ENCODE measurements at regions not wholly inside any gene's neighbourhood (a gene's known extent, or its start where the extent isn't known, plus 50 kb on each side); places are given as distances from the start of the nearest gene placed in this dataset.
"Not testable (repeated sequence)": the region's sequence is repeated elsewhere in the genome, so short reads cannot be mapped to it uniquely, and the experiment has no call there.

DNA sequence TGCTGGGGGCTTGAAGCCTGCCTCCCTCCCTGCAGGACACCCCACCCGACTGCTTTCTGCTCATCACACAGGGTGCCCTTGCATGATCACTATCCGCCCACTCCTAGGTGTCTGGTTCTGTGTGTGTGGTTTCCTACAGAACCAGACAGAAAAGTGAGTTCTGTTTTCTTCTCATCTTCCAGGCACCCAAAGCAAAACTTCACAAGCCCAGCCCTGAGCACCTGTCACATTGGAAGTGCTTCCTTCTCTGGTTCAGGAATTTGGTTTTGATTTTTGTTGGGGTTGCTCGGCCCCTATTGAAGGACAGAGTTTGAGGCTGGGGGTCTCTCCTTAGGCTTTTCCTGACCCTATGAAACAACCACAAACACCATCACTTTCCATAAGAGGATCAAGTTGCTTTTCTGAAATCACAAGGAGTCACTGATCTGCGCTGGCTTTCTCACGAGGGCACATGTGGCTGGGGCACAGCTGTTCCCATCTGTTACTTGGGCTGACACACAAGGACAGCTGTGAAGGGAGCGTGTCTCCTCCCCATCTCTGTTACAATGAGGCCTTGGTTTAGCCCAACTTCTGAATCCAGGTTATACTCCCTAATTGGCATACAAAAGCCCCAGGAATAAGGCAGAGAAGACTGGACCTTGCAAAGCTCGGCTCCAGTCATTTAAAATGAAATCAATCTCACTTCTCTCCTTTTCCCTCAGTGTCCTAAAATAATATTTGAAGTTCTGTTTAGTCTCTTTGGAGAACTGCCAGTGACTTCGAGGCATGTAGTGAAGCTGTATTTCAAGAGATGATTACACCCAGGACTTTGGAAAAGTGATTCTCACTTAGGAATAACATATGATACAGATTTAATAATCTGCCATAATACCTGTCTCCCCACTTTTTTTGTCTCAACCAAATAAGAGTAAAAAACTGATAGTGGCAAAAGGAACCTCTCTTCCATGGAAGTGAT lies 213.1 kb upstream of the GAS1 start:
- DNase-seq: no peak

DNA sequence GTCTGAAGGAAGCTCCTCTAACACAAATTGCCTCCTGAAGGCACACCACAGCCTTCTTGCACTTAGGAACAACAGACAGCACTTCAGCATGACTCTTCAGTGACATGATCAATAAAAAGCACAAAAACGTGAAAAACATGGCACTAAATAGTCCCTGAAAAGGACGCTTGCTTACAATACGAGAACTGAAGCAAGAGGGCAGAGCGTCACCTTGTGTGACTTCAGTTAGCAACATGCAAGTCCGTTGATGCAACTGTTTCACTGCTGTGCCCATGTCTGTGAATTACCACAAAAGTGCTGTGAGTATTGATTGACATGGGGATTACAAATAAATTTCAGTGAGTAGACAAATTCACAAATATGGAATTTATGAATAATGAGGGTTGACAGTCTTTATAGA lies 219.9 kb upstream of the GAS1 start:
- no peak for DNase-seq

DNA sequence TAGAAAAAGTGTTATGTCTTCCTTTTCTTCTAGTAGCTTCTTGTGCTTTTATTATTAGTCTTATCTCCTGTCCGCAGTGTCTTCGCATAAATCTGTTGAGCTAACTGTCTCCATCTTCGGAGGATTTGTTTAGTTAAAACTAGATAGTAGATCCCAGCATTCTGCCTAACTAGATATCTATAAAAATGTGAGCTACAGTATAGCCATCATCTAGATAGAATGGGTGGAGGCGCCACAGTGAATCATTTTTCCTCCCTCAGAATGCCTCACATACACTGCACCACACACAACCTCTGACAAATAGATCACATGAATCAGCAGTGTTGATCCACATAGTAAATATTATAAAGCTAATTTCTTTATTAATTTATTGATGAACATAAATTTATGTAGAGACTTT lies 220.3 kb upstream of the GAS1 start:
- no peak for DNase-seq

DNA sequence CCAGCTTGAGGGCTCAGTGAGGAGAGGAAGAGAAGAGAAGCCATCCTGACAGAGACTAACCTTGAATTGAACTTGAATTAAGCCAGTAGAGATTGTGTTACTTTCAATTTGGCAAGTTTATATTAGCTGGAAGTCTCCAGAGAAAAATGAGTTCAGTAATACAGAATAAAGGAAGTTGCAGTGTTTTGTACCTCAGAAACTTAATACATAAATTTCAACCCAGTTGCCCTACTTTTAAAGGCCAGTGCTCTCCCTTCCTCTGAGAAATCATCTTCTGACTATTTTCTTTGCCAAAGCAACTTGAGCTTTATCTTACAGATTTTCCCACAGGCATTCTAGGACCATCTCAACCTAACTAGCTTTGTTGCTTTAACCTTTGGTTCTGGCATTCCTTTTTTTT lies 231.0 kb upstream of the GAS1 start:
- DNase-seq: no peak

DNA sequence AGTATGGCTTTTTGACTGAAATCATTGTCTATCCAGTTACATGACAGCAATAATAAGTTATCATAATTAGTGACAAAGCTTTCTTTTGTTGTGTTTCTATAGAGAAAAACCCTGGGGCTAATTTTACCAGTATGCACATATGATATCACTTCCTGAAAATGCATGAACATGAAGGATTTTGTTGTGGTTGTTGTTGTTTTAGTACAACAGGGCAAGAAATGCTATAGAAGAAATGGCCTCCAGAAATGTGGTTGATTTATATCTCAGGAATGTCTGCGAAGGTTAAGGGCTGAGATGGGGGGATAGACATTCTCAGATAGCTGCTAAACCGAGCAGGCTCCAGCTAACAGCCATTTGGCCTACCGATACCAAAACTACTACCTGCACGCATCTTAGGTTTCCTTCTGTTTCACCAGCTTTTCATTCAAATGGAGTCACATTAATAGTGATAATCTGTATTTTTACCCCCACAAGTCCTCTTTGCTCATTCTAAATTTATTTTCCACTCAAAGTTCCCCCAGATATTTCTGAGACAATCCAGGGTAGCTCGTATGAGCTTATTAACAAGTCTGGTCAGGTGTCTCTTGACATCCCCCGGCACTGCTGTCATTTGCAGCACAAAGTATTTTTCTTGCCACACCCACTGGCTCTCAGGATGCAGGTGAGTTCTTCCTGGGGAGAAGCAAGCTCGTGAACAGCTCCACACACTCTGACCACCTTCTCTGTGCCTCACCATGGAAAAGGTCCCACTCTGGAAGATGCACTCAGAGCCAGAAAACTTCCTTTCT lies 232.4 kb upstream of the GAS1 start:
- DNase-seq: no peak

DNA sequence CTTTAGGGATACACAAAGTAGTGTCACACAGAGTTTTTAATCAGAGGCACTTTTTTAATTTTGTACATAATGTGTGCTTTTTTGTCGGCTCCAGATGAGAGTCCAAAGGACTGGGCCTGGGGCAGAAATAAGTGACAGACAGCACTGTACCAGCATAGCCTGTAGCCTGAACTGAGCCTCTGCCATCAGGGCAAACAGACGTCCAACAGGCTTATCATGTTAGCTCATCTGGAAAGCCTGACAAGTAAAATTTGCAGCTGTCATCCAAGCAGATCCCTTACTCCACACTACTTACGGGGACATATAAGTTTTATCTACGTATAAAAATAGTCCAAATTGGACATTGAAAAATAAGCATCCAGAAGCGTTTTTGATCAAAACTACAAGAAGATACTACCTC lies 233.1 kb upstream of the GAS1 start:
- no peak for DNase-seq

DNA sequence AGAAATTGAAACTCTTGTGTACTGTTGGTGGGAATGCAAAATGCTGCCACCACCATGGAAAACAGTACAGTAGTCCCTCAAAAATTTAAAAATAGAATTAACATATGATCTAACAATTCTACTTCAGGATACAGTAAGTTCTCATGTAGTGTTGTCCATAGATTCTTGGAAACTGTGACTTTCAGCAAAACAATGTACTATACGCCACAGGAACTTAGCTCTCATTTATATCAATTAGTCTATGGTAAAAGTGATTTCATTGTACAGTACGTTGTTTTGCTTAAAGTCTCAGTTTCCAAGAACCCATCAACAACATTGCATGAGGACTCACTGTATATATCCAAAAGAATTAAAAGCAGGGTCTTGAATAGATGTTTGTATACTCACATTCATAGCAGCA lies 233.5 kb upstream of the GAS1 start:
- DNase-seq: no peak

DNA sequence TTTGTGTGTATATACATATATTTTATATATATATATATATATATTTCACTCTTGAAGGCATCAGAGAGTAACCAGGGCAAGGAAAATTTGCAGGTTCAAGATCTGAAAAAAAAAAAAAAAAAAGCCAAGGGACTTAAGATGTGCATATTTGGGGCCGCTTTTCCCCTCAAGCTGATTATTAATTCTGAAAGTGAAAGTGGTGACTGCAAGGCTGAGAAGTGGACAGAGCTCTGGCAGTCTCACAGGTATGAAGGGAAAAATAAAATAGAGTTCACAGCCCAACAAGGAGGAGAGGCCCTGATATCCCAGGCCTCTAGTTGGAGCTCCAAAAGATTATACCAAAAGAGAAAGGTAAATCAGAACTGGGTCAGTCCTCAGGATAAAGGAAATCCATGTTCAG lies 234.4 kb upstream of the GAS1 start:
- no peak for DNase-seq

DNA sequence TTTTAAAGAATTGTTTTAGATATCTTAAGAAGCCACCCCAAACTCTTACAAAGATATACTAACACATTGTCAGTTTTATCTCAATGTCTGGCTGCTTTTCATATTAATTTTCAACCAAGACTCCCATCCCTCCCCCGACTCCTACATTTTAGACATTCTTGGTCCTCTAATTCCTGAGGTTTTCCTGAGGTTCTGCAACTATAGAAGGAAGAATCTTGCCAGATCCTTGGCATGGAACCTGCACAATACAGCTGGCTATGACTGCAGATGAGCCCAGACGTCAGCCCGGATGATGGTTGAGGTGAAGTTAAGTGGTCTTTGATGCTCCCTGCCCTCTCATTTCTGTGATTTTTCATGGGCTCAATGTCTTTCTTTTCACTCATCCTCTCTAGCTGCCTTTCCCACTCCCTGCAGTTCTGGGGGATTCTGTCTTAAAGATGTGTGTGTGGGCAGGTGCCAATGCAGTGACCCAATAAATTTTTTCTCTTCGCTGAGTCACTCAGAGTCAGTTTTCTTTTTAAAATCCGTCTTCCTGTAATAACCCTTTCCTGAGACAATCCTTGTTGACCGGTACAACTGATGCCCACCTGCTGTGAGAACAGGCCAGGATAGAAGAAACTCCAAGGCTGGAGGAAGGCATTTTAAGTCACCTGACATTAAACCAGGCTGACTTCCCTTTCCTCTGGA lies 237.8 kb upstream of the GAS1 start:
- DNase-seq: no peak

DNA sequence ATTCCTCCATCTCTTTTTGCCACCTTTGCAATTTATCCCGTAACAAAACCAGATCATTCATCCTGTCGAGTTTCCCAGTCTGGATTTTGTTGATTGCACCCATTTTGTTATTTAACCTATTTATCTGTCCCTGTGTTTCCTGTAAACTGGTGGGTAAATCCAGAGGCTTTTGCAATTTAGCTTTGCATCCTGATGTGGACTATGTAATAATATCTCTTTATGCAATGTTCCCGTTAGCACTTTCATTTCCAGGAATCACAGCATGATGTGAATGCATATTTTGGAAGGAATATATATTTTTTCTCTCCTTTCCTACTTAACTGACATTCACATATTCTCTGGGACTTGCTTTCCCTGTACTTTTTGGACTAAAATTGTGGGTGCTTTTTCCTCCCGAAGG lies 240.3 kb upstream of the GAS1 start:
- DNase-seq: no peak

DNA sequence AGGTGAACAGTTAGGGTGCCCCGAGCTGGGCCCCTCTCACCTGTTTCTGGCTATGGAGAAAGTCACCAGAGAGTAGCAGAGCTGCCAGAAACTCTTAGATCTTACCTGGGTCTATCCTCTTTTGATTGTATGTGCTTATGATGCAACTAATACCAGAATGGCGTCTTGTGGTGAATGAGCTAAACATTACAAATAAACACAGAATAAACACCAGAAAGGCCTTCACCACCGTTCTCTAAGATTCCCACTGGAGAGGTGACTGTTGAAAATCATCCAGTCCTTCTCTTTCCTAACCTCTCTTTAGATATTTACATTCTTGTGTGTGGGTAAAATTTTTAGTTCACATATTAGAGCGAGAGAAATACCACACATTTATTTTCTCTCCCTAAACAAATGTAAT lies 241.7 kb upstream of the GAS1 start:
- DNase-seq: no peak

DNA sequence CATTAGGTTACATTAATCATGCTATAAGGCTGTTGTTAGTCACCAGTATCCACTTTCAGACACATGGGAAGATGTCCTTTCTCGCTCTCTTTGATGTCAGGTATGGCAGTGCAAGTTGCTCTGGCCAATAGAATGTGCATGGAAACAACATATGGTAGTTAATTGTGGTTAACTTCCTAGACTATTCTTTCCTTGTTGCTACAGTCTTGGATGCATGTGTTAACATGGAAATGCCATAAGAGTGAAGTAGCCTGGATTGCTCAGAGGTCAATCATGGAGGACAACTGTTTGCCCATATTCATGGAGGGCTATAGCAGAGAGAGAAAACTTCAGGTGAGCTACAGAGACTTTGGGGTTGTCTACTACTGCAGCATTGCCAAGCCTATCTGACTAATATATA lies 245.8 kb upstream of the GAS1 start:
- no peak for DNase-seq

DNA sequence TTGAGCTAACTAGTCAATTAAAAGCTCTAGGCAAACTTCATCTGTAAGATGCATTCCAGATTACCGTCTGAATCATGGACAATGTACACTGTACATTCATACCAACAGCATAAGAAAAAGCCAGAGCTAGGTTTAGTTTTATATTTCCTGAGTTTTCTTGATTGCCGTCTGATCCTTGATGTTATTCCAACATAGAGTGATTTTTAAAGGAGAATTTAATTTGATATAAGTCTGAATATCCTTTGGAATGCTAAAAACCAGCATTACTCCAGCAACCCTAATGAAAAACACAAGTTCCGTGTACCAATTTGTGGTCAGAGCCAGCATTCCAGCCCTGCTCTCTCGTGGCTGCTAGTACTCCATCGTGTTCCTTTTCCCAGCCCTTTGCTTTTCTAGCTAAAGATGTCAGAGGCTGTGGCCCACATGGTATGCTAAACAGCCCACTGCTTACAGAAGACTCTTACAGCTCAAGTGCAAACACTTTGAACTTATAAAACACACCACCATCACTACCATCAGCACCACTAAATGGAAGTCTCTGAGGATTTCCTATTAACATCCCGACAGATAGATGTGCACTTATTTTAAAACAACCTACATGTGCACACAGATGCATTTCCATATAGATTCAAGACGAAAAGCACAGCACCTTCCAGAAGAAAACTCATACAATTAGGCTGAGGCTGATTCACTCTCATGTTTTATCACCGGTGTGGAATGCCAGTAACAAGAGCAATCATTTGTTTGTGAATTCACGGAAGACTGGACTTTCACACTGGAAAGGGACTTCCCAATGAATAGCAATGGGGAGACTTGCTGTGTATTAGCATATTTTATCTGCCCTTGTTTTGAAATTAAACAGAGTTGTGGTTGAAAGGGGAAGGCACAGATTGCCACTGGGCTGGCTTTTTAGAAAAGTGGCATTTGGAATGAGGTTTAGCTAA lies 246.9 kb upstream of the GAS1 start:
- no peak for DNase-seq

DNA sequence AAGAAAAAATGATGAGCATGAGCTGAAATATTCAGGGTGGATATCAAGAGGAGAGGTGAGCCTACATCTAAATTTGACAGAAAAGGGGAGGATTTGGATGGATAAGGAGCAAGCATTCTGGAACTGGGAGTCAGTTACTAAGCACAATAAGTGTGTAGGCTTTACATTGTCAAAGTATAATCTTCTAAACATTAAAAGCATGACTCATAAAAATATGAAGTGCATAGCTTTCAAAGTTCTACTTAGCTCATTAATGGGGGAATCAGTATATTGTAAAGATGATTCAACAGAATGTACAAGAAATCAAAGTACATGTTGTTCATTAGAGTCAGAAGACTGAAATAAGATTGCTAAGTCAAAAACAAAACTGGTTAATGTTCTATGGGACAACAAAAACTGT lies 248.0 kb upstream of the GAS1 start:
- DNase-seq: no peak

DNA sequence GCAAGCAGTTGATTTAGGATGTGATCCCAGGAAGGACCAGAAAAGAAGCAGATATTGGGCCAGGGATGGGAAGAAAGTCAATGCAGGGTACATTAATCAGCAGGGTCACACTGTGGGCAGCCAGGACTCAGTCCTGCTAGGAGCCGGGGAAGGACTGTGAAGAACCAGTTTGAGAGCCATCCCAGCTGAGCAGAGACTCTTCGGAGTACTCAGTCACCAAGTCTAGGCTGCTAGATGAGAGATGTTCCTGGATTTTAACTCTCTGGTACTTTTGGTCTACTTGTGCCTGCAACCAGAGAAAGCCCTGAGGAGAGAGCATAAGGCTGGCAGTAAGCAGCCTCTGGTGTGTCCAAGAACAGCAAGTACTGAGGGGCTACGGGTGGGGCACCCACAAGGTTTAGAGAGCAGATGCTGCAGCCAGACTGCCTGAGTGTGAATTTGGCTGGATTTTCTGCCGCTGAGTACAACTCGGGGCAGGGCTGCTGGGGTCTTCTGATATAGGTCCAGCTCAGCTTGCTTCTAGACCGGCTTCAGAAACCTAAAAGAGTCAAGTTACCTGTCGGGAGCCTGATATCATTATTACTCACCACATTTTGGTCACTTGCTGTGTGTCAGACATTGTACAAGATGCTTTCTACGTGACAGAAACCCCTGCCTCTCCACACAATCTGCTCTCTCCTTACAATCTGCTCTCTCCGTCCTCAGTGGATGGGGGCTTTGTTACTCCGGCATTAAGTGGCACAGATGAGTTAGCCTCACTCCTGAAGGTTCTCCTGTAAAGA lies 250.2 kb upstream of the GAS1 start:
- DNase-seq: no peak

DNA sequence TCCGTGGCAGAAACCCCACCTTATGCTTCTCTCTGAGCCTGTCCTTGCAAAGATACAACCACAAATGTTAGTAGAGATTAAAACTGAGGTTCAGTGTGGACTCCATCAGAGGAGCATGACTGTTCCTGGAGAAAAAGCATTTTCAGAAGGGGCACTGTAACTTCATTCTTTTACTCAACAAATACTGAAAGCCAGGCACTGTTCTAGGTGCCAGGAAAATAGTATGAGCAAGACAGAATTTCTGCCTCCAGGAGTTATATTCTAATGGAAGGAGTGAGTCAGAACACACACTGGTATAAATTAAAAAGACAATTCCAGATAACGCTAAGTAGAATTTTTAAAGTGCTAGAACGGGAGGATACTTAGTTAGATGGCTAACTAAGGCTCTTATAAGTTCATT lies 251.4 kb upstream of the GAS1 start:
- DNase-seq: no peak

DNA sequence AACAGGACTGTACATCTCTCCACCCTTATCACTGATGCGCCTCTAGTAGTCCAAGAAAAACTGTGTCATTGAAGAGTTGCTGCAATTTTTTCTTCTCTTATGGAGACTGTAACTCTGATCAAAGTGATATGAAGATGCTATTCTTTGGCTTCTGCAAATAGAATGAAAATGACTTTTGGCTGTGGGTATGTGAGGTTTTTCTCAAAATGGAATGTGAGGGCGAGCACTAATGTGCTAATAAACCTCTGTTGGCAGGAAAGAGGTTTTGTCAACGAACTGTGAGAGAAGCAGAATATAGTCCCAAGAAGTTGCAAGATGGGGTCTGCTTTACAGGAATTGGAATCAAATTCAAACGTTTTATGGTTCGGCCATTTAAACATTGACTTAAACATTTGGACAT lies 252.0 kb upstream of the GAS1 start:
- no peak for DNase-seq

DNA sequence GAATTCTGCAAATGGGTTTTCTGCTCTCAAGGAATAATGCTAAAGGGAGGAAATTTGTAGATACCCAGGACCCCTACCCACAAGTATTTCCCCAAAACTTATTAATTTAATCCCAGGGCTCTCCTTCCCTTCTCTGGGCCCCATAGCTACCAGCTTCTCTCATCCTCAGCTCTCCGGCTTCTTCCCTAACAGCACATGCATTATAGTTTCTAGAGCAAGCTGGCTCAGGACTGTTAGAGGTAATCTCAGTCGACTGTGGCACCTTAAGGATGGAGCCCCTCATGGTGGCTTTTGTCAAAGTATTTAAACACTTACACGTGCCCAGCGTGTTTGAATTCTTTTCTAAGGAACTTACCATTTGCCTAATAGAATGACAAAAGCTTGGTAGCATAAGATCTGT lies 252.5 kb upstream of the GAS1 start:
- no peak for DNase-seq

DNA sequence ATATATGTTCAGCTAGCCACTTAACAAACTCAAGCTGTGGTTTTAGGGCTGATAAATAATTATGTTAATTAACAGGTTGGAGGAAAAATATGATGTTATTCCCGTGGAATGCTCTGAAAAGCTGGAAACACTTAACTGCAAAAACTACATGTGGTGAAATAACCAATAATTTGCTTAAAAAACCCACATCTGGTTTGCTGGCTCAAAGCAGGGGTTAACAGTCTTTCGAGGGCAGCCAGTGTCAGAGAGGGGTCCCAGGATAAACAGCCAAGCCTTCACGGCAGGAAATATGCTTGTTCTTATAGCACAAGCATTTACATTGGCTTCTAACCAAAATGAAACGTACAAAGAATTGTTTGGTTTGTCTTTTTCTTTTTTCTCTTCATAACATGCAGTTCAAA lies 254.0 kb upstream of the GAS1 start:
- DNase-seq: no peak

DNA sequence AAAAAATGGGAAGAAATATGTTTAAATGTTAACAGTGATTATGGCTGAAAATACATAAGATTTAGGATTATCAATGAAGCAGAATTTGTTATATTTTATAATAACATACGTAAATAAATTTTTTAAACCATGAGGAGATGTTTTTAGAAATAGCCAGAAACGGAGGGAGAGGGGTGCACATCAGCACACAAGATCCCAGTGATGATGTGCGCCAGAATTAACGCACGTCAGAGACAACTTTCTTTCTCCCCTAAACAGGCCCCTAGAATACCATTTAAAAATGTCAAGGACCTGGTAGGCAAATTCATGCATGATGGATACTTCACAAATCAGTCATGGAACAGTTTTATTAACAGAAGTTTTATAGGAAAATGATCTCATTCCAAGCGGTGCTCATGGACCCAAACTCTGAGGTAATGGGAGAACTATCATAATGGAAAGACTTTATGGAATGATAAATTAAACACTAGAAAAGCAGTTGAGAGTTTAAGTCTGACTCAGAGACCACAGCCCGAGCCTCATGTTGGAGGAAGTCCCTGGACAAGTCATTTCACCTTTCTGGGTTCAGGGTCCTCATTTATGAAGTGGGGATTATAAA lies 258.9 kb upstream of the GAS1 start:
- no peak for DNase-seq

DNA sequence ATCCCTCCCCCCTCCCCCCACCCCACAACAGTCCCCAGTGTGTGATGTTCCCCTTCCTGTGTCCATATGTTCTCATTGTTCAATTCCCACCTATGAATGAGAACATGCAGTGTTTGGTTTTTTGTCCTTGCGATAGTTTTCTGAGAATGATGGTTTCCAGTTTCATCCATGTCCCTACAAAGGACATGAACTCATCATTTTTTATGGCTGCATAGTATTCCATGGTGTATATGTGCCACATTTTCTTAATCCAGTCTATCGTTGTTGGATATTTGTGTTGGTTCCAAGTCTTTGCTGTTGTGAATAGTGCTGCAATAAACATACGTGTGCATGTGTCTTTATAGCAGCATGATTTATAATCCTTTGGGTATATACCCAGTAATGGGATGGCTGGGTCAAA lies 263.4 kb upstream of the GAS1 start:
- not testable (repeated sequence) for DNase-seq

Data from stimulated activated CD4-positive, alpha-beta T cell treated with anti-CD3 and anti-CD28 coated beads, Interleukin-4, amount 100 ng/mL, for 4 hours (primary cell).